Liver (tissue), 3 donors: ENCODE measurements at regions not wholly inside any gene's neighbourhood (a gene's known extent, or its start where the extent isn't known, plus 50 kb on each side); places are given as distances from the start of the nearest gene placed in this dataset.

Experiments
- ATF3 ChIP-seq: IDR thresholded peaks from 2 replicates; pipeline ENCODE4 v1.6.1; 2016; ENCODE audit warnings: antibody characterized with exemption
- CTCF ChIP-seq: fragments of 150-350 bp; IDR thresholded peaks from 2 replicates; pipeline ENCODE4 v1.5.1; 2017; ENCODE audit warnings: improper control_type of control experiment, low read depth, low read length; ENCODE audit not compliant: missing input control
- EGR1 ChIP-seq, 2 donors: IDR thresholded peaks; 2 replicates each; pipeline ENCODE4 v1.6.1; 2016 to 2018; ENCODE audit warnings: antibody characterized with exemption in 2 of 2, low read depth in 2 of 2
- FOXA1 ChIP-seq: IDR thresholded peaks from 2 replicates; pipeline ENCODE4 v1.6.1; 2016; ENCODE audit warnings: antibody characterized with exemption
- GABPA ChIP-seq, 2 donors: IDR thresholded peaks in 1 of 2; conservative IDR thresholded peaks in 1 of 2; 2 replicates each; pipeline ENCODE4 v1.6.1; 2016; ENCODE audit warnings: antibody characterized with exemption in 2 of 2, mild to moderate bottlenecking in 1 of 2, moderate library complexity in 1 of 2
- HNF4A ChIP-seq, 2 donors: conservative IDR thresholded peaks; 2 replicates each; pipeline ENCODE4 v1.6.1; 2016; ENCODE audit warnings: antibody characterized with exemption in 2 of 2, mild to moderate bottlenecking in 2 of 2
- JUND ChIP-seq, 2 donors: IDR thresholded peaks; 2 replicates each; pipeline ENCODE4 v1.6.1; 2016; ENCODE audit warnings: antibody characterized with exemption in 2 of 2
- MAX ChIP-seq: IDR thresholded peaks from 2 replicates; pipeline ENCODE4 v1.6.1; 2016; ENCODE audit warnings: antibody characterized with exemption
- RAD21 ChIP-seq, 2 donors: IDR thresholded peaks; 2 replicates each; pipeline ENCODE4 v1.6.1; 2016; ENCODE audit warnings: antibody characterized with exemption in 2 of 2, mild to moderate bottlenecking in 2 of 2
- REST ChIP-seq: IDR thresholded peaks from 2 replicates; pipeline ENCODE4 v1.6.1; 2016; ENCODE audit warnings: antibody characterized with exemption, mild to moderate bottlenecking
- RXRA ChIP-seq, 2 donors: IDR thresholded peaks; 2 replicates each; pipeline ENCODE4 v1.6.1; 2017 to 2018; ENCODE audit warnings: antibody characterized with exemption in 2 of 2, mild to moderate bottlenecking in 1 of 2
- YY1 ChIP-seq: IDR thresholded peaks from 2 replicates; pipeline ENCODE4 v1.6.1; 2016; ENCODE audit warnings: antibody characterized with exemption, mild to moderate bottlenecking
- ZBTB33 ChIP-seq: IDR thresholded peaks from 2 replicates; pipeline ENCODE4 v1.6.1; 2016; ENCODE audit warnings: antibody characterized with exemption
- donor health status: healthy.
- donor health status: healthy.

GRCh38 chrX:112254896-112255295 lies 172.3 kb upstream of the TRPC5 start:
- TF ChIP-seq CTCF: no peak
- TF ChIP-seq RAD21 (IDR thresholded peaks at IDR 0.05): no peak
- no peak for TF ChIP-seq EGR1 (IDR thresholded peaks at IDR 0.05; ENCODE audit: low read depth in 2 of 2)
- no peak for TF ChIP-seq MAX
- no peak for TF ChIP-seq YY1
- TF ChIP-seq FOXA1: no peak
- no peak for TF ChIP-seq ZBTB33
- no peak for TF ChIP-seq GABPA (IDR thresholded peaks at IDR 0.05 in 1 of 2, conservative IDR thresholded peaks at IDR 0.05 in 1 of 2)
- TF ChIP-seq HNF4A (conservative IDR thresholded peaks at IDR 0.05): no peak
- no peak for TF ChIP-seq RXRA (IDR thresholded peaks at IDR 0.05)
- no peak for TF ChIP-seq JUND (IDR thresholded peaks at IDR 0.05)
- TF ChIP-seq REST: no peak
- no peak for TF ChIP-seq ATF3
